GM23338 (cell line): ENCODE measurements at regions not wholly inside any gene's neighbourhood (a gene's known extent, or its start where the extent isn't known, plus 50 kb on each side); places are given as distances from the start of the nearest gene placed in this dataset.

ENCODE experiments used
- ATAC-seq: fragments of 200-7000 bp; cut with Tn5 transposase; 3 replicates; pipeline ENCODE4 v1.9.1; 2020
- DNase-seq: peaks from one replicate; pipeline ENCODE4 v3.0.0-alpha.2; 2015; ENCODE audit warnings: low spot score
- H2AFZ ChIP-seq: fragments of 200-600 bp; sonication (generic); 2 replicates; pipeline ENCODE4 v1.8.0; 2016; ENCODE audit warnings: antibody characterized with exemption, mild to moderate bottlenecking, moderate library complexity
- H3F3A ChIP-seq: fragments of 200-600 bp; sonication (generic); replicated peaks from 2 replicates; pipeline ENCODE4 v1.8.0; 2017; ENCODE audit warnings: antibody characterized with exemption, mixed run types, low read depth
- H3K27ac ChIP-seq: fragments of 200-600 bp; sonication (generic); 2 replicates; pipeline ENCODE4 v1.6.1; 2016; ENCODE audit warnings: low read depth
- H3K27me3 ChIP-seq: fragments of 200-600 bp; sonication (generic); 2 replicates; pipeline ENCODE4 v1.8.0; 2016; ENCODE audit warnings: mild to moderate bottlenecking, mixed run types, moderate library complexity; ENCODE audit not compliant: insufficient read depth
- H3K36me3 ChIP-seq: fragments of 200-600 bp; sonication (generic); 2 replicates; pipeline ENCODE4 v1.8.0; 2016; ENCODE audit warnings: mild to moderate bottlenecking; ENCODE audit not compliant: insufficient read depth
- H3K4me1 ChIP-seq: fragments of 200-600 bp; sonication (generic); 2 replicates; pipeline ENCODE4 v1.8.0; 2016; ENCODE audit warnings: mild to moderate bottlenecking, moderate library complexity; ENCODE audit not compliant: insufficient read depth
- H3K4me2 ChIP-seq: fragments of 200-600 bp; sonication (generic); 2 replicates; pipeline ENCODE4 v1.7.1; 2017; ENCODE audit warnings: mixed run types
- H3K4me3 ChIP-seq: fragments of 200-600 bp; sonication (generic); 2 replicates; pipeline ENCODE4 v1.6.1; 2016; ENCODE audit warnings: mixed run types
- H3K79me2 ChIP-seq: fragments of 200-600 bp; sonication (generic); replicated peaks from 2 replicates; pipeline ENCODE4 v1.8.0; 2017; ENCODE audit warnings: mild to moderate bottlenecking; ENCODE audit not compliant: insufficient read depth
- H3K9me2 ChIP-seq: fragments of 200-600 bp; sonication (generic); 2 replicates; pipeline ENCODE4 v1.8.0; 2017; ENCODE audit not compliant: insufficient read depth
- H4K20me1 ChIP-seq: fragments of 200-600 bp; sonication (generic); replicated peaks from 2 replicates; pipeline ENCODE4 v1.8.0; 2017; ENCODE audit warnings: mild to moderate bottlenecking; ENCODE audit not compliant: insufficient read depth
- H3K27ac Mint-ChIP-seq: 2 replicates; pipeline ENCODE4 v1.8.0; 2020; ENCODE audit warnings: inconsistent platforms, mild to moderate bottlenecking, moderate library complexity, mixed read lengths
- H3K27me3 Mint-ChIP-seq: 3 replicates; pipeline ENCODE4 v1.8.0; 2022; ENCODE audit warnings: low read depth, mild to moderate bottlenecking, moderate library complexity, mixed read lengths, inconsistent platforms; ENCODE audit not compliant: insufficient read depth, poor library complexity
- H3K36me3 Mint-ChIP-seq: 3 replicates; pipeline ENCODE4 v1.8.0; 2021; ENCODE audit warnings: low read depth, mild to moderate bottlenecking, inconsistent platforms, moderate library complexity, mixed read lengths
- H3K4me1 Mint-ChIP-seq: 3 replicates; pipeline ENCODE4 v1.8.0; 2020; ENCODE audit warnings: mild to moderate bottlenecking, inconsistent platforms, mixed read lengths
- H3K4me3 Mint-ChIP-seq: 3 replicates; pipeline ENCODE4 v1.8.0; 2021; ENCODE audit warnings: moderate library complexity, mild to moderate bottlenecking, inconsistent platforms, mixed read lengths
- H3K9me3 Mint-ChIP-seq: 3 replicates; pipeline ENCODE4 v1.8.0; 2020; ENCODE audit warnings: moderate library complexity, mild to moderate bottlenecking, inconsistent platforms, mixed read lengths
- ETS1 ChIP-seq: IDR thresholded peaks from 2 replicates; pipeline ENCODE4 v1.6.1; 2016; ENCODE audit warnings: antibody characterized with exemption
- ZNF462 ChIP-seq: fragments of 250-450 bp; sonication (Bioruptor Pico); IDR thresholded peaks from 2 replicates; pipeline ENCODE4 v1.5.0; 2020; ENCODE audit warnings: mild to moderate bottlenecking, moderate library complexity

GRCh38 chr12:34605510-34605887 lies 583.2 kb downstream of the ALG10 start (continued):
- TF ChIP-seq ZNF462 (CRISPR knock-in tag), result no peak

- TF ChIP-seq ETS1 (no peak), ZNF462 (CRISPR knock-in tag) (no peak)
- Mint-ChIP-seq H3K27ac (no peak overlapping the region), H3K4me1 (no peaks in the 10 kb centered on the region), H3K36me3 (peaks cover 40% of the 10 kb centered on the region), H3K27me3 (peaks cover 3% of the 10 kb centered on the region), H3K9me3 (peaks cover 93% of the 10 kb centered on the region), H3K4me3 (no peak overlapping the region)
- H3F3A ChIP-seq, result no peaks in the 10 kb centered on the region
- ATAC-seq (no peak), DNase-seq (no peak)
- no peaks in the 10 kb centered on the region for H3K4me1 ChIP-seq
- H3K36me3 ChIP-seq, result peaks cover 3% of the 10 kb centered on the region; the same call in 1 of the 2 replicates
- H3K4me2 ChIP-seq, result no peak overlapping the region
- H3K79me2 ChIP-seq, result no peaks in the 10 kb centered on the region
- no peaks in the 10 kb centered on the region for H4K20me1 ChIP-seq
- no peak overlapping the region for H2AFZ ChIP-seq
- H3K9me2 ChIP-seq, result no peaks in the 10 kb centered on the region
- no peaks in the 10 kb centered on the region for H3K27me3 ChIP-seq
- H3K27ac ChIP-seq, result no peak overlapping the region
- H3K4me3 ChIP-seq, result no peak overlapping the region
These were observed 583.9 kb downstream of the ALG10 start for GRCh38 chr12:34605955-34606748.
